ENCODE measurements at regions not wholly inside any gene's neighbourhood (a gene's known extent, or its start where the extent isn't known, plus 50 kb on each side); places are given as distances from the start of the nearest gene placed in this dataset.
"Not testable (repeated sequence)": the region's sequence is repeated elsewhere in the genome, so short reads cannot be mapped to it uniquely, and the experiment has no call there.

DNA sequence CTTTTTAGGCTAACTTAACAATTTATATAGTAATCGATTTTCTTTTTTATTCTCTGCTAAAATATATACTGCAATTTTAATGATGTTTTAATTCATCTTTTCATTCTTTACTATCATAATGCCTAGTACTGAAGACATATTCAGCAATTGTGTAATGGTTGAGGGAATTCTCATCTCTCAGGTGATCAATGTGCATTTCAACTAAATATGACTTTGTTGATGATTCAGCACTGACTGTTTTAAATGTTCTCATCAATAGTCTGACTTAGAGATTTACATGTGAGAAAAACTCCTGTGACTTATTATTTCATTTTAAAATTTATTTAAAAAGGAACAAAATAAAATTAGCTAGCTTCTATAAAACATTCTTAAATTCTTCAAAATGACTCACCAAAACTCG, 1450.3 kb downstream of the STIM2 start:
- no peak for DNase-seq (ENCODE audit: extremely low spot score)
- WGBS: 91% methylated on average over 2 of the region's 2 CpGs
- no peaks in the 10 kb centered on the region for H3K4me1 ChIP-seq
- no peak overlapping the region for H3K4me3 ChIP-seq
- H3K27ac ChIP-seq (replicated peaks in 1 of 4): no peak overlapping the region
- H3K9me3 ChIP-seq: no peaks in the 10 kb centered on the region
- H3K36me3 ChIP-seq: no peaks in the 10 kb centered on the region
- no peaks in the 10 kb centered on the region for H3K27me3 ChIP-seq
- intact Hi-C loops (cut with DNase I): no loop called here
- TF ChIP-seq POLR2AphosphoS5 (IDR thresholded peaks at IDR 0.05): no peak
- no peak for TF ChIP-seq CTCF (IDR thresholded peaks at IDR 0.05)
- no peak for TF ChIP-seq POLR2A (IDR thresholded peaks at IDR 0.05; ENCODE audit: low read depth)
- TF ChIP-seq EP300 (IDR thresholded peaks at IDR 0.05): no peak

DNA sequence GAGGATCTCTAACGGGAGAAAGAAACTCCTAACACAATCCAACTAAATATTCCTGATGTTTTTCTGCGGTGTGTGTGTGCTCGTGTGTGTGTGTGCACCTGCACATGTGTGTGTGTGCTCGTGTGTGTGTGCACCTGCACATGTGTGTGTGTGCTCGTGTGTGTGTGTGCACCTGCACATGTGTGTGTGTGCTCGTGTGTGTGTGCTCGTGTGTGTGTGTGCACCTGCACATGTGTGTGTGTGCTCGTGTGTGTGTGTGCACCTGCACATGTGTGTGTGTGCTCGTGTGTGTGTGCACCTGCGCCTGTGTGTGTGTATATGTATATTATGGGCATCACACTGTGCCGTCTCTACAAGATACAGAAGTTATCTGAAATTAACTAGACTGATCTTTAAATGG, 1451.9 kb downstream of the STIM2 start:
- H3K27ac ChIP-seq (replicated peaks in 1 of 4); H3K4me1 ChIP-seq; H3K36me3 ChIP-seq; intact Hi-C loops (cut with DNase I); H3K4me3 ChIP-seq; DNase-seq (ENCODE audit: extremely low spot score); H3K9me3 ChIP-seq; H3K27me3 ChIP-seq: not testable (repeated sequence)
- WGBS: 72% methylated on average over 7 of the region's 11 CpGs

DNA sequence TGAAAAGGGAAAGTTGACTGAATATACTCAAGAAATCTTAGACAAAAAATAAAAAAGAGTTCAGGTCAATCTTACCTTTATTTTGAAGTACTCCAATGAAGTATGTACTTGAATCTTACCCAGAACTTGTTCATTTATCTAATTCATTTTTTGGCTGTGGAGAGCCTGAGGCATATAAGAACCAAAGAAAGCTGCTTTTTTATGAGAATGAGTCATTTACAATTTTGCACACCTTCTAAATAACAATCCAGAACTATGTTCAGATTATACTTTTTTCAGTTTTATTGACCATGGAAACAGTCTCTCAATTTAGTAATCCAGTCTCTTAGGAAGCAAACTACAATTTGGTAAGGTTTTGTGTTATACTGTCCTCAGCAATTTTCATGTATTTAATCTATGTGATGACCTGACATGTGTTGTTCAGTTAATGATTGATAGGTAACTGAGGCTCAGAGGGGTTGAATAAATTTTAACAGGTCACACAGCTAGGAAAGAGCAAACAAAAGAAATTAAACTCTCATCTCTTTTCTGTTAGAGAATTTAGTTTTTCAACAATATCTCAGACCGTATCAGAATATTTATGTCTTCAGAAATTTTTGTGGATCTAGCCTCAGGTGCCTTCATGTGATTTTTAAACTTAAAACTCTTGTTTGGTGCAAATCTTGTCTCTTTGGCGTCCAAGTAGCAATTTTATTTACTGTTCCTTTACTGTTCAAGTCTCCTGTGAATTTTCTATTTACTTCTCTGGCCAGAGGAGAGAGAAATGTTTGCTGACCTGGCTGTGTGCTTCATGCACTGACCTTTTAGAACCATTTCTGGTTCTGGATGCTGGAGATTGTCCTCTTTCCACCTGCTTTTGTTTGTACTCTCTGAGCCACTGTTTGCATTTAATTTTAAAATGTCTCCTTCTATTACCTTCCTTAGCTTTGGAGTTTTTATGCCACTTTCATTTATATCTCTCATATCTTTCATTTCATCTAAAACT, 1453.4 kb downstream of the STIM2 start:
- no peaks in the 10 kb centered on the region for H3K4me1 ChIP-seq
- no peak overlapping the region for H3K4me3 ChIP-seq
- 80% methylated on average over 2 of the region's 2 CpGs for WGBS
- DNase-seq (ENCODE audit: extremely low spot score): no peak
- no peaks in the 10 kb centered on the region for H3K9me3 ChIP-seq
- H3K27ac ChIP-seq (replicated peaks in 1 of 4): no peak overlapping the region
- no peaks in the 10 kb centered on the region for H3K36me3 ChIP-seq
- intact Hi-C loops (cut with DNase I): no loop called here
- TF ChIP-seq CTCF (IDR thresholded peaks at IDR 0.05) (no peak), POLR2AphosphoS5 (IDR thresholded peaks at IDR 0.05) (no peak), EP300 (IDR thresholded peaks at IDR 0.05) (no peak), POLR2A (IDR thresholded peaks at IDR 0.05; ENCODE audit: low read depth) (no peak)
- no peaks in the 10 kb centered on the region for H3K27me3 ChIP-seq

DNA sequence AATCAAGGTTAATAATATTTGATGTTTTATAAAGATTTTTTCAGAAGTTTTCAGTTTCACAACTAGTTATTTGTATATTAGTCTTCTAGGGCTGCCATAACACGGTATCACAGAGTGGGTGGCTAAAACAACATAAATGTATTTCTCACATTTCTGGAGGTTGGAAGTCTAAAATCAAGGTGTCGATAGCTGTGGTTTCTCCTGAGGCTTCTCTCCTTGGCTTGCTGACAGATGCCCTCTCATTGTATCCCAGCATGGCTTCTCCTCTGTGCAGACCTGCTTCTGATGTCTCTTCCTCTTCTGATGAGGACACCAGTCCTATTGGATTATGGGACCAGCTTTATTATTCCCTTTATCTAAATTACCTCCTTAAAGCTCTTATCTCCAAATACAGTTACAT, 1456.6 kb downstream of the STIM2 start:
- DNase-seq (ENCODE audit: extremely low spot score): no peak
- no peak for TF ChIP-seq POLR2AphosphoS5 (IDR thresholded peaks at IDR 0.05)
- no peak for TF ChIP-seq EP300 (IDR thresholded peaks at IDR 0.05)
- TF ChIP-seq POLR2A (IDR thresholded peaks at IDR 0.05; ENCODE audit: low read depth): no peak
- TF ChIP-seq CTCF (IDR thresholded peaks at IDR 0.05): no peak
- H3K27ac ChIP-seq (replicated peaks in 1 of 4): no peak overlapping the region
- no peaks in the 10 kb centered on the region for H3K27me3 ChIP-seq
- no peak overlapping the region for H3K4me3 ChIP-seq
- WGBS: 90% methylated on average over 2 of the region's 2 CpGs
- no peaks in the 10 kb centered on the region for H3K4me1 ChIP-seq
- intact Hi-C loops (cut with DNase I): no loop called here
- H3K36me3 ChIP-seq: no peaks in the 10 kb centered on the region
- H3K9me3 ChIP-seq: no peaks in the 10 kb centered on the region

DNA sequence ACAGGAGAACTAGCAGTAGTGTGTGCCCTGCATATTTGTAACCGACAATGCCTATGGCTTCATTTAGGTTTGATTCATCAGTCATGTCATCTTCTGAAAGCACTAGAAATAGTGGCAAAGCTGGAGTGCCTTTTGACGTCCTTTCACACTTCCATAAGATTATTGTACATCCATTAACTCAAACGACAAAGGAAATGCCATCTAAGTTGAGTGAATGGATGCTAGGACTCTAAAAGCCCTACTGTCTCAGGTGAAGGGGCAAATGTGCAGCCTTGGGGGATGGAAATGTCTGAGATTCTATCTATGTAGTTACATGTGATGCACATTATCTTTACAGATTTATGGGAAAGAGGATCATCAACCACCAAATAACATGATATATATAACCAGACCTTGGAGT, 1473.6 kb downstream of the STIM2 start:
- DNase-seq (ENCODE audit: extremely low spot score): no peak
- no peaks in the 10 kb centered on the region for H3K27me3 ChIP-seq
- WGBS: 75% methylated on average over 3 of the region's 3 CpGs
- TF ChIP-seq POLR2A (IDR thresholded peaks at IDR 0.05; ENCODE audit: low read depth) (no peak), POLR2AphosphoS5 (IDR thresholded peaks at IDR 0.05) (no peak), CTCF (IDR thresholded peaks at IDR 0.05) (no peak), EP300 (IDR thresholded peaks at IDR 0.05) (no peak)
- no peak overlapping the region for H3K27ac ChIP-seq (replicated peaks in 1 of 4)
- H3K36me3 ChIP-seq: no peaks in the 10 kb centered on the region
- no peaks in the 10 kb centered on the region for H3K4me1 ChIP-seq
- no peak overlapping the region for H3K4me3 ChIP-seq
- H3K9me3 ChIP-seq: no peaks in the 10 kb centered on the region
- intact Hi-C loops (cut with DNase I): no loop called here

Measured in esophagus muscularis mucosa (tissue), 4 donors.